GOT3 (cell line): ENCODE measurements at regions not wholly inside any gene's neighbourhood (a gene's known extent, or its start where the extent isn't known, plus 50 kb on each side); places are given as distances from the start of the nearest gene placed in this dataset.

ENCODE experiments used
- DNase-seq: peaks from one replicate; lab custom pipeline; 2025; ENCODE audit warnings: mixed read lengths; lab: John Stamatoyannopoulos, UW

DNA sequence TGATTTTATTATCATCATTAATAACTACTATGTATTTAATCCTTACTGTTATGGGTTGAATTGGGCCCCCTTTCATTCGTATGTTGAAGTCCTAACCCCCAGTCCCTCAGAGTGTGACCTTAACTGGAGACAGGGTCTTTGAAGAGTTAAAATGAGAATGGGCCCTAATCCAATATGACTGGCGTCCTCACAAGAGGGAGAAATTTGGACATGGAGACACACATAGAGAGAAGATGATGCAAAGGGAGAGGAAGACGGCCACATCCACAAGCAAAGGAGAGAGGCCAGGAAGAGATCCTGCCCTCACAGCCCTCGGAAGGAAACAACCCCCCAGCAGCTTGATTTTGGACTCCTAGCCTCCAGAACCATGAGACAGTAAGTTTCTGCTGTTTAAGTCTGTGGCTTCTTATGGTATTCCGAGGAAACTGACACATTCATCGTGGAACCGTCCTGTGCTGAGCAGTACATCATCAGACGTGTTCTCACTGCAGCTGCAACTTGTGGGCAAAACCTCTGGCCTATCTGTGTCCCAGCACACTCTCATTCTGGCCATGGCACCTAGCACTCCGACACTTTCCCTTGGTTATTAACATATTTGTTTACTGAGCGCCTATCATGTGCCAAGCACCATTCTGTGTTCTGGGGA is 127.6 kb downstream of the SLC38A6 start:
- DNase-seq, result no peak

DNA sequence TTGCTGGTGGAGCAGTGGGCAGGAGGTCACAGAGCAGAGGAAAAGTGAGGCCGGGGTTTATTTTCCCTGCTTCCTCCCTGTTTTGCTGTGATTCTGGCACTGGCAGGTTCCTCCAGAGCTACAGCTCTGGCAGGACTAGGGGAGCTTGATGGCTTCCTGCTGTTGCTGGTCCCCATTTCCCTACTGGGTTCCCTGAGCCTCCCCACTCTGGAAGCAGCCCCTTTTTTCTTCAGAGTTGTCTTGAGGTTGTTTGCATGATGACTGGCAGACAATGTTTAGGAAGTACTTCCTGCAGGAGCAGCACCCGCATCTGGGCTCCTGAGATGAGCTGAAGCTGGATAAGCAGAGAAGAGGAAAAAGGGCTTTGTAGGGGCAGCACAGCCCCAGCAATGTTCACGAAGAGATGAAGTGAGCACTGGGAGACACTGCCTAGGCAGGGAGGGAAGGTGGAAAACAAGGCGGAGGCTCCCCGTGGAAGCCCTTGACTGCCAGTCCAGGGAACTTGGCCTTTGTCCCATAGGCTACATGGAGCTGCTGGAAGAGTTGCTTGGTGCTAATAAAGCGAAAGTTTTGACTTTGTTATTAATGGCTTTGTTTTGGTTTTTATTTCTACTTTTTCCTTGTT is 126.9 kb downstream of the SLC38A6 start:
- no peak for DNase-seq

DNA sequence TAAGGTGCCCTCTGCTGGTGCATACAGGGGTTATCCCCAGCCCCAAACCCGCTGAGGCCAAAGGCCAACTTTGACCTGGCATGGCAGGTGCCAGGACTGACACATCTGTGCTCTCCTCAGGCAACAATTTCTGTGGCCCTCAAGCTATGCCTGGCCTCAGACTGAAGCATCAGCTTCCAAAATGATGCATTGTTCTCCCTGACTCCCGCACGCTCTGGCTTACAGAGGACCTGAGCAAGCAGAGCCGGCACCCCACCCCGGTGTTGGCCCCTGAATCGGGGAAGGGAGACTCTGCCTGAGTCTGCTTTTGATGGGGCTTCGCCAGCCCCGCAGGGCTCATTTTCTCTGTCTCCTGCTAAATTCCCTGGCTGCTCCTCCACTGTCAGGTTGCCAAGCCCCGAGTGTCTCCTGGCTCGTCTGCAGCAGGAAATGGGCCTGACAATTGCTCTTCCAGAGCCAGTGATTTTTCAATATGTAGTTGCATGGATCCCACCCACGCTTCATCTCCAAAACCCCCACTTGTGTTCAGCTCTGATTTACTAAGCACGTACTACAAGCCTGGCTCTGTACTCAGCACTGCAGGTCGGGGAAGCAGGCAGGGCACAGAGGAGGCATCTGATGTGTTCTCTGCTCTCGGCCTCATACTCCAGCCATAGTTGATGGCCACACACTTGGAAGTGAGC is 126.1 kb downstream of the SLC38A6 start:
- no peak for DNase-seq

DNA sequence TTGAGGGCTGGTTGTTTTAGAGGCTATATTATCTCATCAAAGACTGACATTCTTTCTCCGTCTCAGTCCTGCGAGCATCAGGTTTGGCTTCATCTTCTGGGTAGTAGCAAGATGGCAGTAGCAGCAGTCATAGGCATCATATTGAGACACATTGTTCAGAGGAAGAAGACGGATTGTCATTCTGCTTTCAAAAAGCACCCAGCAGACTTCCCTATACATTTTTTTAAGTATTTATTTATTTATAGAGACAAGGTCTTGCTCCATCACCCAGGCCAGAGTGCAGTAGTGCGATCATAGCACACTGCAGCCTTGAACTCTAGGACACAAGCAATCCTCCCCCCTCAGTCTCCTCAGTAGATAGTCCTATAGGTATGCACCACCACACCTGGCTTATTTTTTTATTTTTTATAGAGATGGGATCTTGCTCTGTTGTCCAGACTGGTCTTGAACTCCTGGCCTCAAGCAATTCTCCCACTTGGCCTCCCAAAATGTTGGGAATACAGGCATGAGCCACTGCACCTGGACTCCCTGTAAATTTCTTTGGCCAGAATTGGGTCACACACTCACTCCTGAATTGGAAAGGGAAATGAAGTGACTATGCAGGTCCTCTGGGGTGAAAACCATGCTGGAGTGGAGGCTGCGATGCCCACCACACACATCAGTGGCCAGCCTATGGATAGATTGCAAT is 125.4 kb downstream of the SLC38A6 start:
- DNase-seq, result no peak

DNA sequence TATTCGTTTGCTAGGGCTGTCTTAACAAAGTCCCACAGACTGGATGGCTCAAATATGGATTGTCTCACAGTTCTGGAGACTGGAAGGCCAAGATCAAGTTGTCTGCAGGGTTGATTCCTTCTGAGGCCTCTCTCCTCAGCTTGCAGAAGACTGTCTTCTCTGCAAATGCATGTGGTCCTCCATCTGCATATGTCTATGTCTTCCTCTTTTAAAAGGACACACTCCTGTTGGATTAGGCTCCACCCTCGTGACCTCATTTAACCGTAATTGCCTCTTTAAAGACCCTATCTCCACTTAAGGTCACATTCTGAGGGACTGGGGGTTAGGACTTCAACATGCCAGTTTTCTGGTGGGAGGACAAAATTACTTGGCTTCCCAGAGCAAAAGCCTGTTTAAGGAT is 123.3 kb downstream of the SLC38A6 start:
- no peak for DNase-seq

DNA sequence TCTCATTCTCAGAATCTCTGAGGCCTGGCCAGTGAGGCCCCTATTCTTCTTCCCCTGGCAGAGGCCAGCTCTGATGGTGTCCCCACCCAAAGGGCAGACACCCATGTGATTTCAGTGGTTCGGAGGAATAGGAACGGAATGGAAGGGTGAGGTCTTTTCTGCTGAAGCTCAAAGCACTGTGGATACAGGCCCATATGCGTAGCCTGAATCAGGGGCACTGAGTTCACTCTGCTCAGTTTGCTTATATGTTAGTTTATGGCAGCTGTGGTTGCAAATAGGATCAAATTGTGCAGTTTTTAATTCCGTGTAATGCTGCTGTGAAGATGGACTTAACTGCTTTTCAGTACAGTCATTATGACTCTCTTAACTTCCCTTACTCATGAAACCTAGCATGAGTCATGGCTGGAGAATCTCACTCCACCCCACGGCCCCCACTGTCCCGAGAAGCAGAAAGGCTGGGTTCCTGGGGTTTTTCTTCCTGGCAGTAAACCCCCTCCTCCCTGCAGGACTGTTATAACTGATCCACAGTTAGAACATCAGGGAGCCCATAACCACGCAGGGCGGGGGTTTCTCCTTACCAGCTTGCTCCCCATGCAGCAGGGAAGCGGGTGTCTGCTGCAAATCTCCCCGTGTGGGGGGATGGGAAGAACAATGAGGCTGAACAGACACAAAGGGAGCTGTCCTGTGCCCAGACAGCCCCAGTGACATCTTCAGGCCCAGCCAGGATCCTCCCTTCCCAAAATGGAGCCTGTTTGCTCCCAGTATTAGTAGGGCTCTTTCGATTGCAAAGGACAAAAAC is 122.7 kb downstream of the SLC38A6 start:
- DNase-seq, result peak; percentile 6

DNA sequence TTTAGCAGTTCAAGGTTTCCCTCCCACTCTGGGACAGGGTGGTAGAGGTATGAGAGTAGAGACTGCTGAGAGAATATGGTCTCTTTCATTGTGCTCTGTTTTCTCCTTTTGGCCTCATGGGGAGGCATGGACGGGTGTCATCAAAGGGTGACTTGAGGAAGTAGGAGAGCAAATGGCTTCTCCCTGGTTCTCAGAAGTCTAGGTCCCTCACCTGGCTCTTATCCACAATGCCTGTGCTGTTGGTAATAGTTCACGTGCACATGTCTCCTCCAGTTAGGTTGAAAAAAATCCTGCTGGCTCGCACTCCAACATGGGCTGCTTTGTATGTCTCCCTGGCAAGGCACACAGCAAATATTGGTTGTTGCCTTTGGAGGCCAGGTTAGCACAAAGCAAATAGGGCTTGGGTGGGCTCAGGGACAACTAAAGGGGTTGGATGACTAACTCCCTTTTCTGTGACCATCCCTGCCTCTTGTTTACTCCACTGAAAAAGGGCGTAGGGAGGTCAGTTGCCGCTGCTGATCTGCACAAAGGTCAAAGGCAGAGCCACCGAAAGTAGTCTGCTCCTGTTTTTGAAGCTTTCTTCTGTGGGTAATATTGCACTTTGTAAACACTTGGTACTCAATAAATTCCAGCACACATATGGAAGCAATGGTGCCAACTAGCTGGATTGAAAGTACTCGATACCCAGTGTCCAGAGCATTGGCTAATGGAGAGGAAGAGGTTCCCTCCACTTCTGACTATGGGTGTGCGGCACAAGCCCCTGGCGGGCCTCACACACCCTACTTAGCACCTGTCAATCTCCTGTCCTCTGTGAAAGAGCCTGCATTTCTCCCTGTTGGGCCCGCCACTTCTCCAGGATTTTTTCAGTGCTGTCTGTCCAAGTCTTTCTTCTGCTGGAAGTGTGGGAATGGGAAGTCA is 121.8 kb downstream of the SLC38A6 start:
- DNase-seq, result no peak
